ENCODE measurements at regions not wholly inside any gene's neighbourhood (a gene's known extent, or its start where the extent isn't known, plus 50 kb on each side); places are given as distances from the start of the nearest gene placed in this dataset.

- TF ChIP-seq HMGXB3 (CRISPR knock-in tag; IDR thresholded peaks at IDR 0.05; ENCODE audit: borderline replicate concordance) (no peak), HMG20B (CRISPR knock-in tag; conservative IDR thresholded peaks at IDR 0.05) (peak; percentile 68; the same call in 1 of the 2 replicates), JUN (CRISPR knock-in tag; IDR thresholded peaks at IDR 0.05) (peak; percentile 96), PRMT3 (CRISPR knock-in tag; IDR thresholded peaks at IDR 0.05; ENCODE audit: borderline replicate concordance, low read depth) (no peak), ZBTB33 (CRISPR knock-in tag; IDR thresholded peaks at IDR 0.05) (peak; percentile 48; the same call in 1 of the 2 replicates), ZNF501 (CRISPR knock-in tag; IDR thresholded peaks at IDR 0.05) (no peak; the same call in 1 of the 2 replicates), ZNF75D (CRISPR knock-in tag; IDR thresholded peaks at IDR 0.05; ENCODE audit: borderline replicate concordance) (no peak), ZBTB42 (CRISPR knock-in tag; IDR thresholded peaks at IDR 0.05) (no peak), NR2F1 (CRISPR knock-in tag; IDR thresholded peaks at IDR 0.05) (peak; percentile 91 to 97), SOX13 (IDR thresholded peaks at IDR 0.05) (peak; percentile 97), SOX13 (CRISPR knock-in tag; conservative IDR thresholded peaks at IDR 0.05 in 1 of 2, IDR thresholded peaks at IDR 0.05 in 1 of 2) (peak in 1 of 2 experiments; percentile 99; a peak in 2 of 4 replicates), ZNF367 (CRISPR knock-in tag; IDR thresholded peaks at IDR 0.05; ENCODE audit: borderline replicate concordance) (no peak), DRAP1 (CRISPR knock-in tag; IDR thresholded peaks at IDR 0.05) (peak; percentile 35; the same call in 1 of the 2 replicates), ZNF577 (CRISPR knock-in tag; IDR thresholded peaks at IDR 0.05; ENCODE audit: borderline replicate concordance, low read depth) (no peak), SP4 (CRISPR knock-in tag; IDR thresholded peaks at IDR 0.05) (0 out of 2 replicates have a peak, but pooled peaks have one; percentile 22), ZNF609 (CRISPR knock-in tag; IDR thresholded peaks at IDR 0.05; ENCODE audit: borderline replicate concordance) (peak; percentile 84)
These were observed 125.9 kb downstream of the RHOU start (continued) for GRCh38 chr1:228860911-228861831.

All from HepG2 (cell line).